A549 (cell line): ENCODE measurements at regions not wholly inside any gene's neighbourhood (a gene's known extent, or its start where the extent isn't known, plus 50 kb on each side); places are given as distances from the start of the nearest gene placed in this dataset.

ENCODE experiments used
- HMGXB4 ChIP-seq: fragments of 250-450 bp; sonication (Bioruptor Pico); IDR thresholded peaks from 2 replicates; pipeline ENCODE4 v1.5.0; 2021; ENCODE audit warnings: mild to moderate bottlenecking, moderate library complexity, borderline replicate concordance
- NFE2L2 ChIP-seq: fragments of 150-350 bp; conservative IDR thresholded peaks from 2 replicates; pipeline ENCODE4 v1.6.1; 2014; ENCODE audit warnings: low read length
- POLR2A ChIP-seq: IDR thresholded peaks from 2 replicates; pipeline ENCODE4 v1.6.1; 2012; ENCODE audit warnings: mild to moderate bottlenecking, low read length
- USF2 ChIP-seq: fragments of 450-650 bp; IDR thresholded peaks from 2 replicates; pipeline ENCODE4 v1.6.1; 2014; ENCODE audit warnings: antibody characterized with exemption
- ZFP36 ChIP-seq: fragments of 450-650 bp; IDR thresholded peaks from 2 replicates; pipeline ENCODE4 v1.6.1; 2014; ENCODE audit warnings: borderline replicate concordance; ENCODE audit not compliant: partially characterized antibody
- TF ChIP-seq, protein P1 (sequence below): fragments of >200 bp; sonication (Bioruptor Twin); formaldehyde crosslinking; IDR thresholded peaks from 3 replicates; pipeline ENCODE4 v1.5.1; 2016

DNA sequence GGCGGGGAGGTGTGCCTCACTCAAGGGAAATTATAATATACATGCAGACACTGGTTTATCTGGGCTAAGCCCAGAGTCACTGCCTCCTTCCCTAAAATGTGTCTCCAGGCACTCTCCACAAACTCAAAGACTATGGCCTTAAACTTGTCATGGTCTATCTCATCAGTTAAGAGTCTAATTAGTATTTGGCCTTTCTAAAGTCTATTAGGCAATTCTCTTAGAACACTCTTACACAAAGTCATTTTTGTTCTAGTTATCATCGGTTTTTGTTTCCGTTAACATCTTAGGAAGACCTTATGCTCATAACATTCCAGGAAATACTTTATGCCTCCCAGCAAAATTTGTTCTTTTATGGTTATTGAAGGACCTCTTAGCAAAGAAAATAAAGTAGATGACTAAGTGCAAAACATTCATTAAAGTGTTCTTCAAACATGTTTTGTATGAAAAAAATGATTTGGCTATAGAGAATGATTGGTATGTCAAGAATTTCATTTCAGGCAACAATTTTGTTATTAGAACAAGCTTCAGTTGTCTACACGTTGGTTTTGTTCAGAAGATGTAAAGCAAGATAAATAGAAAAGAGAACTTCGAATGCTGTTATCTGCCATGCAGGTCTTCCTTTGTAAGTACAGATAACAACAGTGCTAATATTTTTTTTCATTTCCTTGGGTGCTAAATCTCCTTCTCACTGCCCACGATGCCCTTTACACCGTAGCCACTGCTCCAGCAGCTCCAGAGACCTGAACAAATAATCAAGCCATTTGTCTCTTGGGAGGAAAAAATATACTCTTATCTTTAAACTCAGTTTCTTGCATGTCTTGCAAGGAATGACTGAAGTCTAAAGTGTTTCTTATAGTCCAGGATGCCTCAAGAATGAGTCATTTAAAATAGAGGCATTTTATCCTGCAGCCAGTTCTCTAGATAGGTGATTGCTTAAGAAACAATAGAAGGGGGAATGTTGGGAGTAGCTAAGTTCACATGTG is 170.4 kb downstream of the HTR1B start:
- TF ChIP-seq USF2 = no peak
- TF ChIP-seq, protein P1, sequence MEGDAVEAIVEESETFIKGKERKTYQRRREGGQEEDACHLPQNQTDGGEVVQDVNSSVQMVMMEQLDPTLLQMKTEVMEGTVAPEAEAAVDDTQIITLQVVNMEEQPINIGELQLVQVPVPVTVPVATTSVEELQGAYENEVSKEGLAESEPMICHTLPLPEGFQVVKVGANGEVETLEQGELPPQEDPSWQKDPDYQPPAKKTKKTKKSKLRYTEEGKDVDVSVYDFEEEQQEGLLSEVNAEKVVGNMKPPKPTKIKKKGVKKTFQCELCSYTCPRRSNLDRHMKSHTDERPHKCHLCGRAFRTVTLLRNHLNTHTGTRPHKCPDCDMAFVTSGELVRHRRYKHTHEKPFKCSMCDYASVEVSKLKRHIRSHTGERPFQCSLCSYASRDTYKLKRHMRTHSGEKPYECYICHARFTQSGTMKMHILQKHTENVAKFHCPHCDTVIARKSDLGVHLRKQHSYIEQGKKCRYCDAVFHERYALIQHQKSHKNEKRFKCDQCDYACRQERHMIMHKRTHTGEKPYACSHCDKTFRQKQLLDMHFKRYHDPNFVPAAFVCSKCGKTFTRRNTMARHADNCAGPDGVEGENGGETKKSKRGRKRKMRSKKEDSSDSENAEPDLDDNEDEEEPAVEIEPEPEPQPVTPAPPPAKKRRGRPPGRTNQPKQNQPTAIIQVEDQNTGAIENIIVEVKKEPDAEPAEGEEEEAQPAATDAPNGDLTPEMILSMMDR = no peak
- no peak for TF ChIP-seq ZFP36
- no peak for TF ChIP-seq NFE2L2
- no peak for TF ChIP-seq POLR2A
- no peak for TF ChIP-seq HMGXB4
